Kidney epithelial cell (primary cell): ENCODE measurements at regions not wholly inside any gene's neighbourhood (a gene's known extent, or its start where the extent isn't known, plus 50 kb on each side); places are given as distances from the start of the nearest gene placed in this dataset.

Source experiments
- DNase-seq: peaks from one replicate; pipeline ENCODE4 v3.0.0-alpha.2; 2010; ENCODE audit warnings: low read depth
- H3K27me3 ChIP-seq: 2 replicates; pipeline ENCODE4 v1.6.0; 2011; ENCODE audit warnings: low read length; ENCODE audit not compliant: control insufficient read depth, insufficient read depth
- H3K36me3 ChIP-seq: 2 replicates; pipeline ENCODE4 v1.5.1; 2011; ENCODE audit warnings: low read length; ENCODE audit not compliant: control insufficient read depth, insufficient read depth
- H3K4me3 ChIP-seq: 2 replicates; pipeline ENCODE4 v1.5.1; 2011; ENCODE audit warnings: low read depth, mild to moderate bottlenecking, control low read depth, low read length
- CTCF ChIP-seq: IDR thresholded peaks from 2 replicates; pipeline ENCODE4 v1.5.1; 2011; ENCODE audit warnings: mild to moderate bottlenecking, moderate library complexity, low read length, control low read depth, inconsistent platforms; ENCODE audit not compliant: insufficient read depth, poor library complexity, severe bottlenecking

- H3K36me3 ChIP-seq, result no peaks in the 10 kb centered on the region
- DNase-seq, result peak; percentile 5
- no peak overlapping the region for H3K4me3 ChIP-seq
- TF ChIP-seq CTCF, result no peak
- H3K27me3 ChIP-seq, result no peaks in the 10 kb centered on the region
Observed at GRCh38 chr18:1047406-1047805, 142.7 kb downstream of the ADCYAP1 start.

- no peak for TF ChIP-seq CTCF
- DNase-seq, result peak; percentile 7
Observed at GRCh38 chr18:1048032-1048431, 143.4 kb downstream of the ADCYAP1 start.

GRCh38 chr18:1049173-1049572 is 144.5 kb downstream of the ADCYAP1 start:
- TF ChIP-seq CTCF, result no peak
- no peaks in the 10 kb centered on the region for H3K27me3 ChIP-seq
- no peak overlapping the region for H3K4me3 ChIP-seq
- H3K36me3 ChIP-seq, result no peaks in the 10 kb centered on the region
- no peak for DNase-seq

More at GRCh38 chr18:1048032-1048431, 143.4 kb downstream of the ADCYAP1 start:
- no peaks in the 10 kb centered on the region for H3K27me3 ChIP-seq
- H3K36me3 ChIP-seq, result no peaks in the 10 kb centered on the region
- no peak overlapping the region for H3K4me3 ChIP-seq

GRCh38 chr18:1050012-1050657 is 145.5 kb downstream of the ADCYAP1 start:
- no peak for TF ChIP-seq CTCF
- no peaks in the 10 kb centered on the region for H3K27me3 ChIP-seq

GRCh38 chr18:1052301-1052700 is 147.6 kb downstream of the ADCYAP1 start:
- no peak overlapping the region for H3K4me3 ChIP-seq
- no peaks in the 10 kb centered on the region for H3K36me3 ChIP-seq
- no peaks in the 10 kb centered on the region for H3K27me3 ChIP-seq
- no peak for TF ChIP-seq CTCF
- no peak for DNase-seq

More at GRCh38 chr18:1050012-1050657, 145.5 kb downstream of the ADCYAP1 start:
- H3K4me3 ChIP-seq, result no peak overlapping the region
- no peak for DNase-seq
- H3K36me3 ChIP-seq, result no peaks in the 10 kb centered on the region
